Ishikawa (cell line): ENCODE measurements at regions not wholly inside any gene's neighbourhood (a gene's known extent, or its start where the extent isn't known, plus 50 kb on each side); places are given as distances from the start of the nearest gene placed in this dataset.

Experiments
- CEBPB ChIP-seq: IDR thresholded peaks from 2 replicates; pipeline ENCODE4 v1.6.1; 2012
- CREB1 ChIP-seq: IDR thresholded peaks from 2 replicates; pipeline ENCODE4 v1.6.1; 2012; ENCODE audit warnings: low read depth
- EGR1 ChIP-seq: IDR thresholded peaks from 2 replicates; pipeline ENCODE4 v1.6.1; 2012
- EP300 ChIP-seq: IDR thresholded peaks from 2 replicates; pipeline ENCODE4 v1.6.1; 2012; ENCODE audit warnings: borderline replicate concordance
- MAX ChIP-seq: IDR thresholded peaks from 2 replicates; pipeline ENCODE4 v1.6.1; 2012
- NFIC ChIP-seq: IDR thresholded peaks from 2 replicates; pipeline ENCODE4 v1.6.1; 2012
- RAD21 ChIP-seq: IDR thresholded peaks from 2 replicates; pipeline ENCODE4 v1.6.1; 2012; ENCODE audit warnings: low read depth
- TAF1 ChIP-seq: IDR thresholded peaks from 2 replicates; pipeline ENCODE4 v1.6.1; 2012; ENCODE audit warnings: low read depth, mild to moderate bottlenecking
- TCF12 ChIP-seq: IDR thresholded peaks from 2 replicates; pipeline ENCODE4 v1.6.1; 2012; ENCODE audit warnings: low read depth
- TEAD4 ChIP-seq: IDR thresholded peaks from 2 replicates; pipeline ENCODE4 v1.6.1; 2012
- YY1 ChIP-seq: IDR thresholded peaks from 2 replicates; pipeline ENCODE4 v1.6.1; 2012; ENCODE audit warnings: low read depth
- ZBTB7A ChIP-seq: IDR thresholded peaks from 2 replicates; pipeline ENCODE4 v1.6.1; 2012; ENCODE audit warnings: low read depth
- TF ChIP-seq, protein P1 (sequence below): IDR thresholded peaks from 2 replicates; pipeline ENCODE4 v1.6.1; 2012
- TF ChIP-seq, protein P2 (sequence below): IDR thresholded peaks from 2 replicates; pipeline ENCODE4 v1.6.1; 2012; ENCODE audit warnings: low read depth, mild to moderate bottlenecking

DNA sequence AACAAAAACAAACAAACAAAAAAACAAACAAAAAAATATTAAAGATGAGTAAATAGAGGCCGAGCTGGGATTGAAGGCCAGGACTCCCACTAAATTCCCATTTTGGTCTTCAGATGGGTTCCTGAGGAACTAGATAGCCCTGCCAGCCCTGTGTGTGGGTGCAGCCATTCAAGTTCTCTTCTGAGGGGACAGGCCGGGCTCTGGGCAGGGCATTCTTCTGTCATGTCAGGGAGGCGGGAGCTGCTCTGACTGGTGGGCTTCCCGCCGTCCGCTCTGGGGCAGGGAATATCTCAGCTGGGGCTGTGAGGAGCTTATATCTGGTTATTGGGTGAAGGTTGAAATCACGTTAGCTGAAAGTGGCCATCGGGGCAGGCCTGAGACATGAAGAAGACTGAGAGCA is 127.3 kb upstream of the CXCR4 start:
- TF ChIP-seq MAX = no peak
- no peak for TF ChIP-seq TEAD4
- no peak for TF ChIP-seq TAF1
- TF ChIP-seq, protein P1, sequence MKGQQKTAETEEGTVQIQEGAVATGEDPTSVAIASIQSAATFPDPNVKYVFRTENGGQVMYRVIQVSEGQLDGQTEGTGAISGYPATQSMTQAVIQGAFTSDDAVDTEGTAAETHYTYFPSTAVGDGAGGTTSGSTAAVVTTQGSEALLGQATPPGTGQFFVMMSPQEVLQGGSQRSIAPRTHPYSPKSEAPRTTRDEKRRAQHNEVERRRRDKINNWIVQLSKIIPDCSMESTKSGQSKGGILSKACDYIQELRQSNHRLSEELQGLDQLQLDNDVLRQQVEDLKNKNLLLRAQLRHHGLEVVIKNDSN = no peak
- no peak for TF ChIP-seq TCF12

- no peak for TF ChIP-seq YY1
- TF ChIP-seq RAD21 = no peak
- TF ChIP-seq NFIC = no peak
- TF ChIP-seq CEBPB = no peak
- no peak for TF ChIP-seq EGR1
These were observed 126.6 kb upstream of the CXCR4 start for GRCh38 chr2:136244536-136244885.

- TF ChIP-seq, protein P2, sequence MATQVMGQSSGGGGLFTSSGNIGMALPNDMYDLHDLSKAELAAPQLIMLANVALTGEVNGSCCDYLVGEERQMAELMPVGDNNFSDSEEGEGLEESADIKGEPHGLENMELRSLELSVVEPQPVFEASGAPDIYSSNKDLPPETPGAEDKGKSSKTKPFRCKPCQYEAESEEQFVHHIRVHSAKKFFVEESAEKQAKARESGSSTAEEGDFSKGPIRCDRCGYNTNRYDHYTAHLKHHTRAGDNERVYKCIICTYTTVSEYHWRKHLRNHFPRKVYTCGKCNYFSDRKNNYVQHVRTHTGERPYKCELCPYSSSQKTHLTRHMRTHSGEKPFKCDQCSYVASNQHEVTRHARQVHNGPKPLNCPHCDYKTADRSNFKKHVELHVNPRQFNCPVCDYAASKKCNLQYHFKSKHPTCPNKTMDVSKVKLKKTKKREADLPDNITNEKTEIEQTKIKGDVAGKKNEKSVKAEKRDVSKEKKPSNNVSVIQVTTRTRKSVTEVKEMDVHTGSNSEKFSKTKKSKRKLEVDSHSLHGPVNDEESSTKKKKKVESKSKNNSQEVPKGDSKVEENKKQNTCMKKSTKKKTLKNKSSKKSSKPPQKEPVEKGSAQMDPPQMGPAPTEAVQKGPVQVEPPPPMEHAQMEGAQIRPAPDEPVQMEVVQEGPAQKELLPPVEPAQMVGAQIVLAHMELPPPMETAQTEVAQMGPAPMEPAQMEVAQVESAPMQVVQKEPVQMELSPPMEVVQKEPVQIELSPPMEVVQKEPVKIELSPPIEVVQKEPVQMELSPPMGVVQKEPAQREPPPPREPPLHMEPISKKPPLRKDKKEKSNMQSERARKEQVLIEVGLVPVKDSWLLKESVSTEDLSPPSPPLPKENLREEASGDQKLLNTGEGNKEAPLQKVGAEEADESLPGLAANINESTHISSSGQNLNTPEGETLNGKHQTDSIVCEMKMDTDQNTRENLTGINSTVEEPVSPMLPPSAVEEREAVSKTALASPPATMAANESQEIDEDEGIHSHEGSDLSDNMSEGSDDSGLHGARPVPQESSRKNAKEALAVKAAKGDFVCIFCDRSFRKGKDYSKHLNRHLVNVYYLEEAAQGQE = no peak
- no peak for TF ChIP-seq EGR1
These were observed 125.9 kb upstream of the CXCR4 start for GRCh38 chr2:136243638-136244535.

- no peak for TF ChIP-seq ZBTB7A
- no peak for TF ChIP-seq TCF12
- TF ChIP-seq TEAD4 = no peak
- no peak for TF ChIP-seq CREB1
- TF ChIP-seq EGR1 = no peak
- no peak for TF ChIP-seq MAX
- no peak for TF ChIP-seq CEBPB
- no peak for TF ChIP-seq NFIC
These were observed 124.8 kb upstream of the CXCR4 start for GRCh38 chr2:136242687-136243277.

DNA sequence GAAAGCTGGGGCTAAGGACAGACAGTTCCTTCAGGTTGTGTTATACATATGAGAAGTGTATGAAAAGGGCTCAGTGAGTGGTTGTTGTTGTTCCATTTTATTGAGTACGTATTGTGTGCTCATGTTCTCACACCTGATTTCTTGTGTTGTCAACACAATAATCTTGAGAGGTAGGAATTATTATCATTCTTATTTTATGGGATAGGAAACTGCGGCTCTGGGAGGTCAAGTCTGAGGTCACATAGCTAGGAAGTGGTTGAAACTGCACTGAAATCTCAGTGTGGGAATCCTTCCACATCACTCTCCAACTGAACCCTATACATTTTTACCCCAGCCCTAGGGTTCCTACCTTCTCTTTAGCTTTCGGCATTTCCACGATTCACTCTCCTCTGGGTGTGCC is 124.2 kb upstream of the CXCR4 start:
- TF ChIP-seq TAF1 (no peak), RAD21 (no peak), NFIC (no peak), EP300 (no peak), MAX (no peak)
- TF ChIP-seq, protein P1 = no peak
- TF ChIP-seq, protein P2 = no peak

DNA sequence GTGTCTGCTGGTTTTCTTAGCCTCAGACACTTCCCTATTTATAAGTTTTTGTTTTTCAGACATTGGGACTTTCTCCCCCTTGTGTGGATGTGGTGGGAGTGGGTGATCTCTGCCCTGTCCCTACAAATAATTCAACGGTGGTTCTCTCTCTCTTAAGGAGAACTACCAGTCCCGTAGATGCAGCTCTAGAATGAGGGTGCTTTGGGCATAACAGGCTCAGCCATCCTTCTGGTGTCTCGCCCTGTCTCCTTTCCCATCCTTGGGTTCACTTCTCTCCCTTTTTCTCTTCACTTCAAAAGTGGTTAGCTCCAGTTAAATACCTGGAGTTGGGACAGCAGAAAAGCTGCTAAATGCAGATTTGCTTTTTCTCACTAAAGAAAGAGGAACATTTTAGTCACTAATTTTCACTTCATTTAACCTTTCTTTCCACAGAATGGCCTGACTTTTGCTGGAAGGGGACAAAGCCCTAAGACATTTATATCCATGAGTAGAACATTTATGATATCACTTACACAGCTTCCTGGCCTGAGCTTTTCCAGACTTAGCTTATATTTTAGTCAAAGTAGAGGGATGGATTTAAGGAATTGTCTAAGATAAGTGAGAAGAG is 121.2 kb upstream of the CXCR4 start:
- no peak for TF ChIP-seq EGR1
- no peak for TF ChIP-seq EP300
- no peak for TF ChIP-seq TCF12
- no peak for TF ChIP-seq TEAD4
- no peak for TF ChIP-seq NFIC
- TF ChIP-seq, protein P1 = no peak
- no peak for TF ChIP-seq CREB1
- TF ChIP-seq RAD21 = no peak
